Gastroesophageal sphincter (tissue), 3 donors: ENCODE measurements at regions not wholly inside any gene's neighbourhood (a gene's known extent, or its start where the extent isn't known, plus 50 kb on each side); places are given as distances from the start of the nearest gene placed in this dataset.

Experiments
- POLR2A ChIP-seq, 2 donors: fragments of 450-650 bp; IDR thresholded peaks; one replicate each; pipeline ENCODE4 v1.6.1; 2017; ENCODE audit warnings: antibody characterized with exemption in 2 of 2, mild to moderate bottlenecking in 2 of 2, moderate library complexity in 1 of 2
- TF ChIP-seq, protein P1 (sequence below), 4 experiments: fragments of 200-600 bp in 2 of 4; fragments of 450-650 bp in 2 of 4; sonication (generic) in 1 of 4; IDR thresholded peaks; one replicate each; pipeline ENCODE4 v1.5.1; 2017 to 2019; ENCODE audit warnings: antibody characterized with exemption in 4 of 4, mild to moderate bottlenecking in 2 of 4, moderate library complexity in 2 of 4

- no peak for TF ChIP-seq POLR2A (IDR thresholded peaks at IDR 0.05)
- TF ChIP-seq, protein P1, sequence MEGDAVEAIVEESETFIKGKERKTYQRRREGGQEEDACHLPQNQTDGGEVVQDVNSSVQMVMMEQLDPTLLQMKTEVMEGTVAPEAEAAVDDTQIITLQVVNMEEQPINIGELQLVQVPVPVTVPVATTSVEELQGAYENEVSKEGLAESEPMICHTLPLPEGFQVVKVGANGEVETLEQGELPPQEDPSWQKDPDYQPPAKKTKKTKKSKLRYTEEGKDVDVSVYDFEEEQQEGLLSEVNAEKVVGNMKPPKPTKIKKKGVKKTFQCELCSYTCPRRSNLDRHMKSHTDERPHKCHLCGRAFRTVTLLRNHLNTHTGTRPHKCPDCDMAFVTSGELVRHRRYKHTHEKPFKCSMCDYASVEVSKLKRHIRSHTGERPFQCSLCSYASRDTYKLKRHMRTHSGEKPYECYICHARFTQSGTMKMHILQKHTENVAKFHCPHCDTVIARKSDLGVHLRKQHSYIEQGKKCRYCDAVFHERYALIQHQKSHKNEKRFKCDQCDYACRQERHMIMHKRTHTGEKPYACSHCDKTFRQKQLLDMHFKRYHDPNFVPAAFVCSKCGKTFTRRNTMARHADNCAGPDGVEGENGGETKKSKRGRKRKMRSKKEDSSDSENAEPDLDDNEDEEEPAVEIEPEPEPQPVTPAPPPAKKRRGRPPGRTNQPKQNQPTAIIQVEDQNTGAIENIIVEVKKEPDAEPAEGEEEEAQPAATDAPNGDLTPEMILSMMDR (IDR thresholded peaks at IDR 0.05): no peak
Observed at GRCh38 chr5:34411470-34412346, 244.4 kb upstream of the RAI14 start.
